GM19239 (cell line): ENCODE measurements at regions not wholly inside any gene's neighbourhood (a gene's known extent, or its start where the extent isn't known, plus 50 kb on each side); places are given as distances from the start of the nearest gene placed in this dataset.

Experiments
- DNase-seq: peaks from one replicate; pipeline ENCODE4 v3.0.0; 2011; ENCODE audit warnings: low spot score; ENCODE audit not compliant: insufficient read length
- FAIRE-seq: peaks from 2 replicates; lab custom pipeline; 2011; peaks lifted over from hg19 to GRCh38; lab: Jason Lieb, UNC

- DNase-seq (no peak), FAIRE-seq (no peak)
These were observed 52.2 kb upstream of the DAB2IP start for GRCh38 chr9:121598965-121599871.

GRCh38 chr9:121599872-121600585, 51.4 kb upstream of the DAB2IP start:
- DNase-seq, result no peak
- FAIRE-seq, result no peak

GRCh38 chr9:121601194-121601593, 50.2 kb upstream of the DAB2IP start:
- no peak for DNase-seq
- FAIRE-seq, result no peak
